ENCODE measurements at regions not wholly inside any gene's neighbourhood (a gene's known extent, or its start where the extent isn't known, plus 50 kb on each side); places are given as distances from the start of the nearest gene placed in this dataset.

DNA sequence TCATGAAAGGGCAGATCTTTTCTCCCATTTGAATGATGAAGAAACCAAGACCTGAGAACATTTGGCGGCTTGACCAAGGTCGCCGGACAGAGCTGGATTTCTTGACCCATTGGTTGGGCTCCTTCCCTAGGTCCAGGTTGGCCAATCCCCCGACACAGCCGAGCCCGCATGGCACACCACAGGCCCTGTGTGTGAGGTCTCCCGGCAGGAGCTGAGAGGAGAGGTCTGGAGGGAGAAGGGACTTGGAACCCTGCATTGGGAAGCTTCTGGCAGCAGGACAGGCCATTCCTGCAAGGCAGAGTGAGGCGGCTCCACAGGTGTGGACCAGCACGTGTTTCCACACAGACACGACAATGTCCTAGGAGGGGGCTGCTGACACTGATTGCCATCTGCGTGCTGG lies 98.6 kb upstream of the THY1 start:
- no peak for DNase-seq (ENCODE audit: low read depth)

DNA sequence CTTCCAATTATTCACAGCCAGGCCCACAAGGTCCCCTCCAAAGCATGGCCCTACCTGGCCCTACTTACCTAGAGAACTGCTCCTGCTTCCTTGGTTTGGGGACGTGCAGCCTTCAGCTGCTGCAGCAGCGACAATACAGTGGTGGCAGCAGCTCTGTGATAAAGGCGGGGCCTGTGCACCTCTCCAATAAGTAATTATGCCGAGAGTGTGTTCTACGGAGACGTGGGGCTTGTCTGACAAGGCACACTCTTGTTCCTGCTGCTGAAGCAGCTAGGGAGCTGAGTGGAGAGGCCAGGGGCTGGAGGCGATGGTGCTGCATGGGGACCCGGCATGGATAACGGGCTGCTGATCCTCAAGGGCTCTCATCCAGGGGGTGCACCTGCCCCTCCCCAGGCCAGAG lies 98.0 kb upstream of the THY1 start:
- DNase-seq (ENCODE audit: low read depth) = no peak

DNA sequence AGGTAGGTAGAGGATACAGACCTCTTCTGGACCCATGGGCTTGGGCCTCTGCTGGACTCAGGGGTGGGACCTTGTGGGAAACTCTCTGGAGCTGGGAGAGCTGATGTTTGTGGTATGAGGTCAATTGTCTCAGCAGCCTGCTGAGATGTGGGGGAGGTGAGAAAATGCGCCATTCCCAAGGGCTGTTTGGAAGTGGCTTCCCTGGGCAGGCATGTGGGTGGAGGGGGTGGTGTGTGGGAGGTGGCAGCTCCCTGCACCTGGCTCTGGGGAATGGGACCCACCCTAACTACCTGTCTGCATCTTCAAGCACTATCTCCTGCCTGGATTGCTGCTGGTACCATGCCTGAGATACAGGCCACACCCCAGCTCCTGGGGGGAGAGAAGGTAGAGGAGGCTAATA lies 97.4 kb upstream of the THY1 start:
- no peak for DNase-seq (ENCODE audit: low read depth)

DNA sequence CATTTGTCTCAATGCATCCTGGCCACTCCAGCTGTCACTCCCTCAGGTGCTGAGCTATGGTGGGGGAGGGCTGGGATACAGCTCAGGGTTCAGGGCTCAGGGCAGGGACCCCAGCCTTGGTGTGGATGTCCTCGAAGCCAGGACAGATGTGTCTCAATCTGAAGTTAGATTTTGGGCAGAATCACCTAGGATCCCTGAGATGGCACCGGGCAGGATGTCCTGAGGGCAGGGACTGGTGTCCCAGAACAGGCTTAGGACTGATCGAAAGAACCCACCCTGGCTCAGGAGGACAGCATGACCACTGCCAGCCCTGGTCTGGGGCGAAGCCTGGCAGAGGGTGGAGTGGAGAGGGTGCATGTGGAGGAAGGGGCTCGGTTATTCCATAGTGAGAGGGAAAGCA lies 96.8 kb upstream of the THY1 start:
- DNase-seq (ENCODE audit: low read depth) = no peak

DNA sequence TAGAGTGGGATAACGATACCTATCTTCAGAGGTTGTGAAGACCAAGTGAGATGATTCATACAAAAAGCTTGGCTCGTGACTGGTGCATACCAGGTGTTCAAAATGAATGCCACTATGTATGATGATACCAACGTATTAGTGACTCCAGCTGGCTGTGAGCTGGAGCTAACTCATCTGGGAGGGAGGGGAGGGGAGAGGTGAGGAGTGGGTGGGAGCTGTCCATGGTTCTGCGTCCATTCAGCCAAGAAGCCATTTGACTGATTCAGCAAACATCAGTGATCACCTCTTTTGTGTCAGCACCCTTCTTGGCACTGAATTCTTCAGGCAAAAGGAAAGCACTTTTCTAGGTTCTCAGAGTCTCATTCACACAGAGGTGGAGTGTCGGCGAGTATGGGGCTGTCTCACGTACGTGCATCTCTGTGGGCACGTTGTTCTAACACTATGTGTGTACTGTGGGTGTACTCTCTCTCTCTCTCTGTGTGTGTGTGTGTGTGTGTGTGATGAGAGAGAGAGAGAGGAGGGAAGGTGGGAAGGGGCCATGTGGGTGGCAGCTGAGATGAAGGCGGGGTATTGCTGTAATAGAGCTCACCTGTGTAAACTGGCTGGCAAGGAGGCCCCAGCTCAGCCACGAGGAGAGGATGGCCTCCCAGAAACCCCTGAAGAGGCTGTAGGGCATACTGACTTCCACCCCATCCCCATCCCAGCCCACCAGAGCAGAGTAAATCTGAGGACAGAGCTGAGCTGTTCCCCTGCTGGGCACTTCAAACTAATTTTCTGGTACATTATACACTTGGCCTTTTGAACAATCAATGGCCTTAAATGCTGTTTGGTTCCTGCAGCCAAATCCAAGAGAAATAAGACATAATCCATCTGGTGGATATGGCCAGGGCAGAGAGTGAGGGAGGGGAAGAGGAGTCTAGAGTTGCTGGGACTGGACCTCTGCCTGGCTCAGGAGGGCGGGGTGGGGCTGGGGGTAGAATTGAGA lies 96.1 kb upstream of the THY1 start:
- no peak for DNase-seq (ENCODE audit: low read depth)

DNA sequence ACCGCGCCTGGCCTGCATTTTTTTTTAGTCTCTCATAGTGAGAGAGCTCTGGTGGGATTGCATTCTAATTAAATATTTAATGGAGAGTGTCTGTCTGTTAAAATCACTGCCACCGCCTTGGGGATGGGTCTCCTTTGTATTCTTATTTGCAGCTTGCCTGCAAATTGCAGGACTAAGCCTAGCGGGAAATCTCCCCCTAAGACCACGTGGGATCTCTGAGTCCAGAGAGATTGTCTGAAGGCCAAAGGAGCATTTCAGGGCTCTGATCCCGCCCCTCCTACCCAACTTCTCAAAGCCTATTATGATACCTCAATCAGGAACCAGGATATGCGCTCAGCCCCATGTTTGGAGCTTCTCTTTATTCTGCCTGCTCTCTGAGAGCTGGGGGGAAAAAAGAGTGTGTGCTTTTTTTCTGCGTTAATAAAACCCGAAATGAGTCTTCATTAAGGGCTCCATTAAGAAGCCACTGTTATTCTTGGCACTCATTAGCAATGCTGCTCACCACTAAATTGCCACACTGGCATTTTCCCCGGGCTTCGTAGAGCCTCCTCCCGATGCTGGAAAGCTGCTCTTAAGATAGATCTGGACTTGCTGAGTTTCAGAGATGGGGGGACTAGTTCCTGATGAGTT lies 92.9 kb upstream of the THY1 start:
- no peak for DNase-seq (ENCODE audit: low read depth)

DNA sequence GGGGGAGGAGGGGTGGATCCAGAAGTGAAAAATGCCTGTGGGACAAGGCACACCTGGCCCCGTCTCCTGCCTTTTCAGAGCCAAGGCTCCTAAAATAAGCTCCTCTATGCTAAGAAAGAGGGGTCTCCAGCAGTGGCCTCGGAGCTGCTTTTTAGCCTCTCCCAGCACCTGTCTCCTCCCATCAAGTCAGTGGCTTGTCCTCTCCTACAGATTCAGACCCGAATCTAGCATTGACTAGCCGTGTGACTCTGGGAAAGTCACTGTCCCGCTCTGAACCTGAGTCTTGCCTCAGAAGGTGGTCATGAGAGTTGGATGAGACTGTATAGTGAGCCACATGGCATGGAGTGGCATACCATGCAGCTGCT lies 90.8 kb upstream of the THY1 start:
- no peak for DNase-seq (ENCODE audit: low read depth)

DNA sequence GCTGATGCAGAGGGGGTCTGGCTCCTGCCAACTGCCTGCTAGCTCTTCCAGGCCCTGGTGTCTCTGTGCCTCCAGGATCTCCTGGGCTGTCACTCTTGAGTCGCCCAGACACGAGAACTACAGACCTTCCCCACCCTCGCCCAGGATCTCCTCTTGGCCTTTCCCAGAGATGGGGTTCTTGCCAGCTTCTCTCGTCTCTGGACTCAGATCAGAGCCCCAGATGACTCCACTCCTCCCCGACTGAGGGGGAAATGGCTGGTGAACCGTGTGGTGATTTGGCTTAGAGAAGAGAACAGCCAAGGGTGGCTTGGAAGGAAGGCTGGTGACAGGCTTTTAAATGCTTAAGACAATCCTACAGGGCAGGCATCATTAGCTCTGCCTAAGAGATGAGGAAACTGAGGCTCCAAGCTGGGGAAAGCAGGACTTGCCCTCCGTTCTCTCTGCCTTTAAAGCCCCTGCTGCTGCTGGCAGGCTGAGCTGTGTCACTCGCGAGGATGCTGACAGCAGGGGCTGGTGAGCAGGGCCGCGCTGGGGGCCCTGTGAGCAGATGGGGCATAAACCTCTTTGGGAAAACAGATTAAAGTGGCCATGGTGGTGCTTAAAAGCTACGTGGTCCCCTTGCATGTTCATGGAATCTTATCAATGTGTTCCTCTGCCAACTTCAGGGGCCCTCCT lies 90.3 kb upstream of the THY1 start:
- no peak for DNase-seq (ENCODE audit: low read depth)

DNA sequence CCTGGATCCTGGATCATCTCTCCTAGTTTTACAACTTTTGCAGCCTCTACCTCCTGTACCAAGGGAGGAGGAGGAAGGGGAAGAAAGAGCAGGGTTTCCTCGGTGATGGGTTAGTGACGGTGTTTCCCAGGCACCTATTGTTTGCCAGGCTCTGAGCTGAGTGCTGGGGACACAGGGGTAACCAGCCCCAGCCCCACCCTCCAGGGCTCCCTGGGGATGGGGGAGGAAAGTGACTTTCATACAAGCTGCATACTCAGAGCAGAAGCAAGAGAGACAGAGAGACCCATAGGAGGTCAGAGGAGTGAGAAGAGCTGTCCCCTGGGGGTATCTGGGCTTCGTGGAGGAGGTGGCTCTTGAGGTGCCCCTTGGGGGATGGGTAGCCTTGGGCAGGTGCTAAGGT lies 89.4 kb upstream of the THY1 start:
- no peak for DNase-seq (ENCODE audit: low read depth)

DNA sequence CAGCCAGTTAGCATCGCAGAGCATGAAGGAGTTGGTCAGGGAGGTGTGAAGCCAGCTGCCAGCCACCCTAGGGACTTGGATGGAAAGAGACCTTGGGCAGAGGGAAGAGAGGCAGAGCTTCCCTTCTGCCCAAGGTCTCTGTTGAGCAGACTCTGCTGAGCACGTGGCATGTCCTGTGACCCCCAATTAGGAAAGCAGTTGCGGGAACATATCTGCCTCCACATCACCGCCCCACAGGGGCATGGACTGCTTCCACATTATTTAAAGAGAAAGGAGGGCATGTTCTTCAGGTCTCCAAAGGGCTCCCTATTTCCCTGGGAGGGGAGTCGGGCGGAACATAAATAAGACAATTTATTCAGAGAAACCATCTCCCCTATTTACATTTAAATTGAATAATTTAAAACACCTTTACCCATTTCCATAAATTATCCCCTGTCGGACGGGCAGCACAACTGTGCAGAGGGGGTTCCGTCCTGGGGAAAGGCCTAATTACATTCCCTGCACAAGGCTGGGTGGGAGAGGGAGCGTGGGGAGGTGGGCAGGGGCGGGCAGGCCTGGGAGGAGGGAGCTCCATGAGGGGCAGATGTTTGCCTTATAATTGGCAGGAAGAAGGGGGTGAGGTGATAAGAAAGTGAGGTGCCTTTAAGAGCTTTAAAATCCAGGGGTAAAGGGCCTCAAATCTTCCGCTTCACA lies 88.8 kb upstream of the THY1 start:
- no peak for DNase-seq (ENCODE audit: low read depth)

DNA sequence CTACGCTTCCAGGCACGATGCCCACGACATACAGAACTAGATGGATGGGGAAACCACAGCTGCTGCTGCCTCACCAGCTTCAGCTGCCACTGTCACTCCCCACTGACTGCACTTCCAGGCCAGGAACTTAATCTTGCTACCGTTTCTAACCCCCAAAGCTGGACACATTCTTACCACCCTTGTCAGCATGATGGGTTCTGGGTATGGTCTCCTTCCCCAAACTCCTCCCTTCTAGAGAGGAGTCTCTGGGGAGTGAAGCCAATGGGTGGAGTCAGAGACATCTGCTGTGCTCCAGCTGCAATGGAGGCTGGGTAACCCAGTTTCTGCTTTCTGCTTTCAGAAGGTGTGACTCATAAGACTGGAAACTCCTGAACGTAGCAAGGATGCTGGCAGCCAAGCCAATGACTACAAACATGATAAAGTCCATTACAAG lies 87.0 kb upstream of the THY1 start:
- no peak for DNase-seq (ENCODE audit: low read depth)

DNA sequence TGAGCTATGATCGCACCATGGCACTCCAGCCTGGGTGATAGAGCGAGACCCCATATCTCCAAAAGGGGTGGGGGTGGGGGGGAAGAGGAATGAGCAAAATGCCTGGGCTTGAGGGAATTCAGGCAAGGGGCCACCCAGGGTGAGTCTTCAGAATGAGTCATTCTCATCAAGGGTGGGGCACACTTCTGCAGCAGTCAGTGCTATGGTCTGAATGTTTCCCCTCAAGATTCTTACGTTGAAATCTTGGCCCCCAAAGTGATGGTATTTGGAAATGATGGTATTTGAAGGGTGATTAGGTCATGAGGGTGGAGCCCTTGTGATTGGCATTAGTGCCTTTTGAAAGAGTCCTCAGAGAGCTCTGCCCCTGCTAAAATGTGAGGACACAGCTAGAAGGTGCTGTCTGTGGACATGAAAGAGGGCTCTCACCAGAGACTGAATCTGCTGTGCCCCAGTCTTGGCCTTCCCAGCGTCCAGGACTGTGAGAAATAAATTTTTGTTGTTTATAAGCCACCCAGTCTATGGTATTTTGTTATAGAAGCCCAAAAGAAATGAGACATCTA lies 86.4 kb upstream of the THY1 start:
- DNase-seq (ENCODE audit: low read depth) = no peak

DNA sequence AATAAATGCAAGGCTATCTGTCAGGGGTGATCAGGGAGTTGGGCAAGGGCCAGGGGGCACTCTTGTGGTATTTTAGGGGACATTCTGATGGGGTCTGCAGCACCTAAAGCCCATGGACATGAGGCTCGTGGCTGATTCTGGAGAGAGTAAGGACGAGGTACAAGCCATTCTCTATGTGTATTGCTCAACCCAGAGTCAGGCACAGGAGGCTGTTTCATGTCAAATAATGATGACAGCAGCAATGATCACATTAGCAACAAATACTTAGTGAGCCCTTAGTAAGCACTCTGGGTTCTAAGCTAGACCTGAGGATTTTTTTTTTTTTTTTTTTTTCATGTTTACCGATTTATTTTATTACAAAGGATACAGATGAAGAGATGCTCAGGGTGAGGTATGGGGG lies 83.5 kb upstream of the THY1 start:
- DNase-seq (ENCODE audit: low read depth) = no peak

DNA sequence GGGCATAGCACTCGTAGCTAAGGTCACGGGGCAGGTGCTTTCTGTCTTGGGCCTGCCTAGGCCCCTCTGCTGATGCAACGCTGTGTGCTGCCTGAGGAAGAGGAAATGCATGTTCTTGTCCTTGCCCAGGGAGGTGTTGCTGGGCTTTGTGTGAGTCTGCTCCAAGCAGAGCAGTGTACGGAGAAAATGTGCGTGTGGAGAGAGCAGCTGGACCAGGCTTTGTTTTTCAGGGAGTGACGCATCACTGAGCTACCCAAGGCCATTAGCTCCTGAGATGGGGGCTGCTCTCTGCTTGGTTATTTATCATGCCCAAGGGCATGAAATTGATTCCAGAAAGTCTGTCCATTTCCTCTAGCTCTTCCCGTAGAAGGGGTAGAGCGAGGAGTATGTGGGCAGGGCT lies 82.9 kb upstream of the THY1 start:
- DNase-seq (ENCODE audit: low read depth) = no peak

DNA sequence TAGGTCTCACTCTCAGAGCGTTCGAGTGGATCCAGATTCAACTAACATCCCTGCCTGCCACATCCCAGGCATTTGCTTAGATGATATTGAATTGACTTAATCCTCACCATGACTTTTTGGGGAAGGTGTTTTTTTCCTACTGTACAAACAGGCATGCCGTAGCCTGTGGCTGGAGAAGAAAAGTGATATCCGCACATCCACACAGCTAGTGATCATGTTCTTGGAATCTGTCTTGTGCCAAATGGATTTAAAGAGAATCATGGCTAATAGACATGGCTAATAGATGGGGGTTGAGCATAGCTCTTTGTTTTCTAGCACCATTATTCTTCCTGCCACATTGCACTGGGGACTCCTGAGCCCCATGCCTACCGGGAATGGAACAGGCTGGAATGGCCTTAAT lies 82.1 kb upstream of the THY1 start:
- no peak for DNase-seq (ENCODE audit: low read depth)

DNA sequence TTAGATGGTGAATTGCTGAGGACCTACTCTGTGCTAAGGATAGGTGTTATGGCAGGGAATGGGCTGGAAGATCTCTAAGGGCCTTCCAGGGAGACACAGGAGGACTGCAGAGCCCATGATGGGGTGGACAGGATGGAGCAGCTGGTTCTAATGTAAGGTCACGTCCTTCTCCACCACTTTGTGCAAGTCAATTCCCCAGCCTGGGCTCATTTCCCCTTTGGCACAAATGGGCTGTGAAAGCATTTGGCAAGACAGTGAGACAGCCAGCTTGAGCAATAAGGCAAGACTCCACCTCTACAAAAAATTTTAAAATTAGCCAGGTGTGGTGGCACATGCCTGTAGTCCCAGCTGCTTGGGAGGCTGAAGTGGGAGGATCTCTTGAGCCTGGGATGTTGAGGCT lies 81.4 kb upstream of the THY1 start:
- DNase-seq (ENCODE audit: low read depth) = no peak

DNA sequence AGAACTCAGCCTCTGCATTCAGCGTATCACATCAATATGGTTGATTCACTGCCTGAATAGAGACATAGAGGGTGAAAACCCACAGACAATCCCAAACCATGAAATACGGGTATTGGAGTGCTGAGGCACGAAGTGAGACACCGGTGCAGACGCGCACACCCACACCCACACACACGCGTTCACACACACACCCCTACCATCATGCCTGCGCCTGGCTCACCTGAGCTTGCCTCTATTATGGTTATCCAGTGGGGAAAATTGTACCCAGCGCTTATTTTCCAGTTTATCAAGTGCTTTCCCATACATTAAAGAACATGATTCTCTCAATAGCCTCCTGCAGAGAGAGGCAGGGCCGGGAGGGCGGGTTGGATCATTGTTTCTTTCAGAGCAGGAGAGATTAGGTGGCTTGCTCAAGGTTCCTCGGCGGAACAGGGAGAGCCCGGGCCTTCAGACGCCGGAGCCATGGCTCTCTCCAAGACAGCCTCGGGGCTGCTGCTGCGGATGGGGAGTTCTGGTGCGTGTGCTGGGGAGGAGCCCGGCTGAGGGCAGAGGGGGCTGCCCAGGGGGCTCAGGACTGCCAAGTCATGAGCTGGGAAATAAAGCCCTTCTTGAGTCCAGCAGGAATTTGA lies 78.9 kb upstream of the THY1 start:
- no peak for DNase-seq (ENCODE audit: low read depth)

DNA sequence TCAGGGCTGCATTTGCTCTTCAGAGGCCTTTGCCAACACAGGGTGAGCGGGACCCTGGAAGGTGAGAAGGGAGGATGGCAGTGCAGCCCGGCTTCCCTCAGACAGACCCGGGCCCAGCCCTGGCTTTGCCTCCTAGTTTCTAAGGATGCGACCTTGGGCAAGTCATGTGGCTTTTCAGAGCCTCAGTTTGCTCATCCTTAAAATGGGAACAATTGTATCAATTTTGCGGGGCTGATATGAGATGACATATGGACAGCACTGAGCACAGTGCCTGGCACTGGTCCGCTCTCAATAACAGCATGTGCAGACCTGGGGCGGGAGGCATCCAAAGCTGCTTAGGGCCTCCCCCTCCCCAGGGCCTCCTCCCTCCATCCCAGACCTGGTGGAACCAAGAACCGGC lies 74.7 kb upstream of the THY1 start:
- no peak for DNase-seq (ENCODE audit: low read depth)

DNA sequence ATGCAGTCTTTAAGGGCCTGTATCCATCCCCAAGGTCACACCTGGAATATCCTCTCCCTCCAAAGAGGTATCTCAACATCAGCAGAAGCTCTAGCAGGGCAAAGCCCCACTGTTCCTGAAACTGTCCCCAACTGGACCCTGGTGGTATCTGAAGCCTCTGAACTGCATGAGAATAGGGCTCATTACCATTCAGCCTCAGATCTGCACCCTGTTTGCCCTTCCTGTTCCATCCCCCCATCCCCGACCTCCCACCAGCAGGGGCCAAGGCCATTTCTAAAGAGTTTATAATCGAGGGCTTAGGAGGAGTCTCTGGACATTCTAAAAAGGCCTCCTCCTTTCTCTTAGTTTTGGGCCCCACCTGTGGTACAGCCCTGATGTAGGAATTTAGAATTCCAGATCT lies 74.0 kb upstream of the THY1 start:
- DNase-seq (ENCODE audit: low read depth) = no peak

DNA sequence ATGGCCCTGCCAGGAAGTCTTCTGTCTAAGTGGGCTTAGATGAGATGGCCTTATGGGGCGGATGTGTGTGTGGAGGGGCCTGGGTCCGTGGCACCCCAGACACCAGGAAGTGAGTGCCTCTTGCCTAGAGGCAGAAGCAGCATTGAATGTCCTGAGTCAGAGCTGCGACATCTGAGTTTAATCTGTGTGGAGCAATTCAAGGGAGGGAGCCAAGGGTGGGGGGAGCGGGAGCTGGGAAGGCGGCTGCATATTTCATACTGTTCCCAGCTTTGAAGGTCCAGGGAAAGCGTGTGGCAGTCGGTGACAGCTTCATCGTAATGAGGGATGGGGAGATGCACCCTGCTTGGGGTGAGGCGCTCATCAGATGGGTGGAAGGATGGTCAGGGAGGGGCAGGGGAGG lies 73.5 kb upstream of the THY1 start:
- no peak for DNase-seq (ENCODE audit: low read depth)

DNA sequence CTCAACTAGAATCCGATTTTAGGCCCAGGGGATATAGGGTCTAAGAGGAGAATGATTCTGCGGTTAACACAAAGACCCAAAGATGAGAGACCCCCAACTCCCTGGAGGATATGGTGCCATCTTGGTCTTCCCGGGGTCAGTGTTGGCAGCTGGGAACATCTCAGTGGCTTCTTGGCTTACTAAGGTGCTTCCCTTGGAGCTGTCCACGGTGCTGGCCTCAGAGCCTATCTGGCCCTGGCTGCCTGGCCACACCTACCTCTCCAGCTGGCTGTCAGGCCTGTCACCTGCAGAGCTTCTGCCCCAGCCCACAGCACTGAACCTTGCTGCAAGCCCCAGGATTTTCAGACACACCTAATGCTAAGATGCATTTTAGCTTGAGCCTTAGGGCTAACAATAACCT lies 70.7 kb upstream of the THY1 start:
- no peak for DNase-seq (ENCODE audit: low read depth)
